ENCODE measurements at regions not wholly inside any gene's neighbourhood (a gene's known extent, or its start where the extent isn't known, plus 50 kb on each side); places are given as distances from the start of the nearest gene placed in this dataset.
"Not testable (repeated sequence)": the region's sequence is repeated elsewhere in the genome, so short reads cannot be mapped to it uniquely, and the experiment has no call there.

GRCh38 chr2:167814881-167815718 lies 432.3 kb downstream of the STK39 start:
- ATAC-seq, result no peak
- DNase-seq (ENCODE audit: missing footprints), result no peak
- intact Hi-C loops (cut with DNase I), result no loop called here

GRCh38 chr2:167814482-167814880 lies 432.9 kb downstream of the STK39 start:
- intact Hi-C loops (cut with DNase I); DNase-seq (ENCODE audit: missing footprints); ATAC-seq: not testable (repeated sequence)

- intact Hi-C loops (cut with DNase I); DNase-seq (ENCODE audit: missing footprints); ATAC-seq: not testable (repeated sequence)
These were observed 437.6 kb downstream of the STK39 start for GRCh38 chr2:167809799-167810198.

GRCh38 chr2:167803449-167803988 lies 443.9 kb downstream of the STK39 start:
- intact Hi-C loops (cut with DNase I), result no loop called here
- DNase-seq (ENCODE audit: missing footprints) (no peak), ATAC-seq (no peak)

GRCh38 chr2:167794554-167795255 lies 452.7 kb downstream of the STK39 start:
- no peak for DNase-seq (ENCODE audit: missing footprints)
- ATAC-seq, result no peak

GRCh38 chr2:167793725-167794124 lies 453.7 kb downstream of the STK39 start:
- intact Hi-C loops (cut with DNase I), result no loop called here
- no peak for DNase-seq (ENCODE audit: missing footprints)
- no peak for ATAC-seq

More at GRCh38 chr2:167794554-167795255, 452.7 kb downstream of the STK39 start:
- intact Hi-C loops (cut with DNase I), result no loop called here

- intact Hi-C loops (cut with DNase I), result no loop called here
- no peak for DNase-seq (ENCODE audit: missing footprints)
- ATAC-seq, result no peak
These were observed 455.3 kb downstream of the STK39 start for GRCh38 chr2:167792126-167792525.

- DNase-seq (ENCODE audit: missing footprints) (no peak), ATAC-seq (no peak)
- intact Hi-C loops (cut with DNase I), result no loop called here
These were observed 456.5 kb downstream of the STK39 start for GRCh38 chr2:167790781-167791450.

- DNase-seq (ENCODE audit: missing footprints) (no peak), ATAC-seq (no peak)
- intact Hi-C loops (cut with DNase I), result no loop called here
These were observed 457.2 kb downstream of the STK39 start for GRCh38 chr2:167790189-167790588.

GRCh38 chr2:167787562-167787961 lies 459.8 kb downstream of the STK39 start:
- intact Hi-C loops (cut with DNase I), result no loop called here
- DNase-seq (ENCODE audit: missing footprints), result no peak
- no peak for ATAC-seq

GRCh38 chr2:167787021-167787420 lies 460.4 kb downstream of the STK39 start:
- no peak for DNase-seq (ENCODE audit: missing footprints)
- intact Hi-C loops (cut with DNase I), result no loop called here
- no peak for ATAC-seq

- no peak for ATAC-seq
These were observed 461.7 kb downstream of the STK39 start for GRCh38 chr2:167785606-167786216.

GRCh38 chr2:167784084-167784425 lies 463.3 kb downstream of the STK39 start:
- DNase-seq (ENCODE audit: missing footprints) (no peak), ATAC-seq (no peak)
- intact Hi-C loops (cut with DNase I), result no loop called here

More at GRCh38 chr2:167785606-167786216, 461.7 kb downstream of the STK39 start:
- intact Hi-C loops (cut with DNase I), result no loop called here
- no peak for DNase-seq (ENCODE audit: missing footprints)

GRCh38 chr2:167783261-167784083 lies 463.9 kb downstream of the STK39 start:
- no peak for ATAC-seq
- intact Hi-C loops (cut with DNase I), result no loop called here
- DNase-seq (ENCODE audit: missing footprints), result no peak

- intact Hi-C loops (cut with DNase I); DNase-seq (ENCODE audit: missing footprints): not testable (repeated sequence)
These were observed 465.8 kb downstream of the STK39 start for GRCh38 chr2:167781629-167782028.

GRCh38 chr2:167776359-167776758 lies 471.0 kb downstream of the STK39 start:
- intact Hi-C loops (cut with DNase I), result no loop called here
- ATAC-seq (no peak), DNase-seq (ENCODE audit: missing footprints) (no peak)

More at GRCh38 chr2:167781629-167782028, 465.8 kb downstream of the STK39 start:
- ATAC-seq, result not testable (repeated sequence)

GRCh38 chr2:167771628-167772027 lies 475.8 kb downstream of the STK39 start:
- DNase-seq (ENCODE audit: missing footprints) (no peak), ATAC-seq (no peak)
- intact Hi-C loops (cut with DNase I), result no loop called here

GRCh38 chr2:167769020-167769419 lies 478.4 kb downstream of the STK39 start:
- ATAC-seq, result no peak

More at GRCh38 chr2:167769020-167769419, 478.4 kb downstream of the STK39 start:
- DNase-seq (ENCODE audit: missing footprints), result no peak
- intact Hi-C loops (cut with DNase I), result no loop called here
